GM18868 (cell line): ENCODE measurements at regions not wholly inside any gene's neighbourhood (a gene's known extent, or its start where the extent isn't known, plus 50 kb on each side); places are given as distances from the start of the nearest gene placed in this dataset.
"Not testable (repeated sequence)": the region's sequence is repeated elsewhere in the genome, so short reads cannot be mapped to it uniquely, and the experiment has no call there.

ENCODE experiments used
- ATAC-seq: cut with Tn5 transposase; IDR thresholded peaks from one replicate; pipeline ENCODE4 v1.9.1; 2021; ENCODE audit warnings: mild to moderate bottlenecking, moderate library complexity; ENCODE audit not compliant: unreplicated experiment

- not testable (repeated sequence) for ATAC-seq
Observed at GRCh38 chr6:94557207-94557606, 1020.1 kb upstream of the MANEA start.

DNA sequence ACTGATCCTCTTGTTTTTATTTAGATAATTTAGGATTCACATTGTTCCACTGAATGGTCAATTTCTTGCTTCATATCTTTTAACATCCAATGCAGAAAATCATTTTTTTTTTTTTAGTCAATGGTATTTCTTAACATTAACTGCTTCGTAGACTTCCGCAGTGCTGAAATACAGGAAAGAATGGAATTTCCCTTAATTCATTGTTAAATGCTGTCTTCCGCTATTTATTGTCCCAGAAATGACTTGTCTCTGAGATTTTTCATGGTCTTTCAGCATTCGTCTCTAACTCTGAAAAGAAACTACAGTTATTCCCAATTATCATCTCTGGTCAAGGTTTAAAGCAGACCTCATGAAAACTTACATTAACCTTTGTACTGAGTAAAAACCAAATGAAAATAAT, 1029.1 kb upstream of the MANEA start:
- no peak for ATAC-seq

DNA sequence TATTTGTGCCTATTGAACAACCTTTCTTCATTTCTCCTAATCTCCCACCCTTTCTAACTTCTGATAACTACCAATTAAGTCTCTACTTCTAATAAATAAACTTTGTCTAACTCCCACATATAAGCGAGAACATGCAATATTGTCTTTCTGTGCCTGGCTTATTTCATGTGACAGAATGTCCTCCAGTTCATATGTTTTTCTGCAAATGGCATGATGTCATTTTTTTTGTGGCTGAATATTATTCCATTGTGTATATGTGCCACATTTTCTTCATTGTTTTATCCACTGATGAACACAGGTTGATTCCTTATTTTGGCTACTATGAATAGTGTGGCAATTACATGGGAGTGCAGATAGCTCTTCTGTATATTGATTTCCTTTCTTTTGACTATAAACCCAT, 1041.5 kb upstream of the MANEA start:
- ATAC-seq, result no peak

DNA sequence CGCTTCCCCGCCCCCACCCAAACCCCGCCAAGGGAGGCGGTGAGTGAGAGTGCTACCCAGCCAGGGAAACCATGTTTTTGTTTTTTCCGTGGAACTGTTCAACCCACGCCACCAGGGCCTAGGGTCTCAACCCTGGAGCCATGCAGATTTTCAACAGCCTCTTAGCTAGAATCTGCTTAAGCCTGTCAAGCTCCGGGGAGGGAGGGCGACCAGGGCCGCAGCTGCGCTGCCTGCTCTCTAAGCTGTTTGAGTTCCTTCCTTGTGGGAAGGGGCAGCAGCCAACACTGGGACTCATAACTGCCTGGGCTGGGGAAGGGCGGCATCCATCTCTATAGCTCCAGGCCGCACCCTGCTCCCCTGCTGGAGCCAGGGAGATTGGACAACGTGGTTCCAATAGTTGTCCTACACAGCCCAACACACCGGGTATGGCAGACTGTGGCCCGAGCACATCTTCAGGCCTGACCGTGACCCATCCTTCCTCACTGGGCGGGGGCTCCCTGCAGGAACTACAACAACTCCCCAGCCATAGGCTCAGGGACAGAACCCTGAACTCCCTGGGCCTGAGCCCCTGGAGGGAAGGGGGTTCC, 1065.7 kb upstream of the MANEA start:
- no peak for ATAC-seq

GRCh38 chr6:94510877-94511276, 1066.5 kb upstream of the MANEA start:
- ATAC-seq, result no peak

GRCh38 chr6:94501516-94501915, 1075.8 kb upstream of the MANEA start:
- no peak for ATAC-seq

DNA sequence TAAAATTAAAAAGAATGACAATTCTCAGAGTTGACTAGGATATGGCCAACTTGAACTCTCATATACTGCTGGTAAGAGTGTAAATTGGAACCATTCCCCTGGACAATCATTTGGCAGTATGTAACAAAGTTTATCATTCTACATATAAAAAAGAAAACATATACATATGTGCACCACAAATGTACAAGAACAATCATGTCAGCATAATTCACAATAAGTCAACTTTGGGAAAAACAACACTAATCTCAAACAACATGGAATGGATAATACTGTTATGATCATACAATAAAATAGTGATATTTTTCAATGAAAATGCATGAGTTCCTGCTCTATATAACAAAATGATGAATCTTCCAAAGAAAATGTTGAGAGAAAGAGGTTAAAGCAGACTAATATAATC, 1078.7 kb upstream of the EPHA7 start:
- ATAC-seq, result no peak

DNA sequence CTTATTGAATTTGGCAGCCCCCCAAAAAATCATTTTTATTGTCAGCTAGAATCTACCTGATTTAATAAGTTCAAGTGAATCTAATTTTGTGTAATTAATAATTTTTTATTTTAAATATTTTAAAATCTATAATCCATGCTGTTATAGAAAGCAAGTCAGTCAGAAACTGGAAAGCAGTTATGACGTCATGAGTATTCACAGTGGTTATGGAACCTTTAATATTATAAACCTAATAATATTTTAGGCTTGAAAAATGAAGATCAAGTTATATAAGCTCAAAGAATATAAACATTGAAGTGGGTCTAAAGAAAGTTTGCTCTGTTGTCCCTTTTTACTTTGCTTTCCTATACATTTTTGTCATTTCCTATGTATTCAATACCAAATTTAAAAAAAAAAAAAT, 1075.1 kb upstream of the EPHA7 start:
- ATAC-seq, result no peak

GRCh38 chr6:94487371-94487770, 1068.0 kb upstream of the EPHA7 start:
- ATAC-seq, result no peak

DNA sequence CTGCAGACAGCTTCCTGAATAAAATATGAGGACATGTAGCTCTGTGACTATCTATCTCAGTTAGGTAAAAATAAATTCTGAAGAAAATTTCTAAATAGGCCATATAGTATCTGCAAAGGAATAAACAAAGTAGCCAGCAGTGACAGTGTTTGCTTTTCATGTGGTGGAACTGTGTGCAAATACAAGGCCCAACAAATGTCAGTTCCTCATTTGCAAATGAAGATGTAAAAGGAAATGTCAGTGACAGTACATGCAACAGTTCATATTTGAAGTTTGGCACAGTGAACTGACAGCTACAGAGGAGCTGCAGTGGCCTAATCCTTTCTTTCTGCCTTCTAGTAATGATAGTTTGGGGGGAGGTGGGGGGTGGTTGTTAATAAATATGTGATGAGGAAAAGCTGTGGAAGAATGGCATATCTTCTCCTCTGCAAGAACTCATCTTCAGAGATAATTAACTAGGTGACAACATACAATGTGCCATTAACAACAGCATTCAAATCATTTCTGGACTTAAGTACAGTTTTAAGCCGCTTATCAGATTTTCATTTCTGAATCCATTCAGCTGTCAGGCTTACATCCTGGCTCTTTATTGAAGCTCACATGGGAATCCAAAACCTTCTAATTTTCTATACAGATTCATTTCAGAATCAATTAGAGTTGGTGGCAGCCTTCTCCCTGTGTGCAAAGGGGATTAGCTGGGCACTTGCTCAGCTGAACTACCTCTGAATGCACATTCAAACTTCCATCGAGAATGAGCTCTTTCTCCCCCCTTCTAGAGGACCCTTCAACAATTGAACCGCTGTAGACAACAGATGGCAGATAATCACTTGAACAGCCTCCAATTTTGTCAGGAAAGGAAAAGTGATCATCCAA, 1059.0 kb upstream of the EPHA7 start:
- ATAC-seq, result no peak

DNA sequence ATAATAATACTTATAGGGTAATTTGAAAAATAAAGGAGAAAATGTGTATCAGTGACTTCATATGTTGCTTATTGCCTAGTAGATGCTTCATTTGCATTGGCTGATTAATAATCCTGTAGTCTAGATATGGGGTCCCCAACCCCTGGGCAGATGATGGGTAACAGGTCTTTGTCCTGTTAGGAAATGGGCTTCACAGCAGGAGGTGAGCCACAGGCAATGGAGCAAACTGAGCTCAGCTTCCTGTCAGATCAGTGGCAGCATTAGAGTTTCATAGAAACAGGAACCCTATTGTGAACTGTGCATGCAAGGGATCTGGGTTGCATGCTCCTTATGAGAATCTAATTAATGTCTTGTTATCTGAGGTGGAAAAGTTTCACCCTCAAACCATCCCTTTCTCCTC, 1049.5 kb upstream of the EPHA7 start:
- ATAC-seq, result no peak

- no peak for ATAC-seq
Observed at GRCh38 chr6:94464018-94464510, 1044.7 kb upstream of the EPHA7 start.

DNA sequence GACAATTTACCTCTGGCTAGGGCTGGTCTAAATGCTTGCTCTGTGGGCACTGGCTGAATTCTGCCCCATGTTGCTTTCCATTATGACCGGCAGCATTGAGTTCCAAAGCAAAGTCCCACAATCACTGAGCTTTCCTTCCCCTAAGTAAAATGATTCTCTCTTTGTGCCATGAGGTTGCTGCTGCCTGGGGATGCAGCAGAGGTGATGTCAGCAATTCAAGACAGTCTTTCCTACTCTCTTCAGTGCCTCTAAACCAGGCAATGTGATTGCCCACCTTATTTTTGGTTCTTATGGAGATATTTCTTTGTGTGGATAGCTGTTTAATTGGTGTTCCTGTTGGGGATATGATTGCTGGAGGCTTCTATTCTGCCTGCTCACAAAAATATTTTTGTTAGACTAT, 1043.9 kb upstream of the EPHA7 start:
- ATAC-seq, result no peak

DNA sequence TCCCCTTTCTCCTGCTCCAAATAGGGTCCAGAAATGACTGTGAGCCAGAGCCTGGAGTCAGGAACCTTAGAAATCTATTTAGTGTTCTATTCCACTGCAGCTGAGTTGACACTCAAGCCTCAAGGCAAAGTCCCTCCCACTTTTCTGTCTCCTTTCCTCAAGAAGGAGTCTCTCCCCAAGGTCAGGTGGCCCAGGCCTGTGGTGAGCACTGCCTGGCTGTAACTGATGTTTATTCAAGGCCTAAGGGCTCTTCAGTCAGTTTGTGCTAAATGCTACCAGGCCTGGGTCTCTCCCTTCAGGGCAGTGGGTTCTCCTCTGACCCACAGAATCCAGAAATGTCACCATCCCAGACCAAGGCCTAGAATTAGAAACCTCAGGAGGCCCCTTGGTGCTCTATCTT, 1042.9 kb upstream of the EPHA7 start:
- ATAC-seq, result no peak

DNA sequence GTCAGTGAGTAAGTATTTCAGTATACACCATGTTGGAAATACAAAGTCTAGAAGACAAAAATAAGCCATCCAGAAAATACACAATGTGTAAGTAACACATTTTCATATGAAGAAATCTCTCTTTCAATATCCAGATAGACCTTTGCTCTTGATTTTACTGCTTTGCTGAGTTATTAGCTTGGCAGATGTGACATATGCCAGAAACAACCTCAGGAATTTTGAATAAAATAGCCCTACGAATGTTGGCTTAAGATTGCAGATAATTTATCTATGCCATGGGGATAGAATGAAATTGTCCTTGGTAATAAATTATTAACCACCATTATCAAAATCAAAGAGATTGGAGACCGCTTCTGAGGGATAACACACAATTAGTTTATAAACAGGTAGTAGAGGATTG, 1036.9 kb upstream of the EPHA7 start:
- no peak for ATAC-seq

GRCh38 chr6:94454231-94454630, 1034.9 kb upstream of the EPHA7 start:
- ATAC-seq, result no peak

DNA sequence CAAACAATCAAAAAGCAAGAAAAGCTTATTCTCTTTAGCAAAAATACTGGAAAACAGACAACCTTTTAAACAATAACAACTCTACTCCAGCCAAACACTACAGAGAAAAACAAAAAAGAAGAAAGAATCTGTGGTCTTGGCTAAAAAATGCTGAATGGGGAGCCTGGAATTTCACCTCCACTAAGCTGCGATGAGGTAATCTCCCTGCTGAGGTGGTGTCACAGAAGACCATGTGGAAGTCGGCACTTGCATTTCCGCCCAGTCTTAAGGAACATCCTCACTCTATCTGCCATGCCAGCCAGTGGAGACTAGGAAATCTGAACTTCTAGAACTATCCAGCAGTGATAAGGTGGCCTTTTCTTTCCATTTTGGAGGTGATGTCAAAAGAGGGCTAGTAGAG, 1026.8 kb upstream of the EPHA7 start:
- no peak for ATAC-seq

GRCh38 chr6:94443701-94444100, 1024.3 kb upstream of the EPHA7 start:
- ATAC-seq, result no peak

DNA sequence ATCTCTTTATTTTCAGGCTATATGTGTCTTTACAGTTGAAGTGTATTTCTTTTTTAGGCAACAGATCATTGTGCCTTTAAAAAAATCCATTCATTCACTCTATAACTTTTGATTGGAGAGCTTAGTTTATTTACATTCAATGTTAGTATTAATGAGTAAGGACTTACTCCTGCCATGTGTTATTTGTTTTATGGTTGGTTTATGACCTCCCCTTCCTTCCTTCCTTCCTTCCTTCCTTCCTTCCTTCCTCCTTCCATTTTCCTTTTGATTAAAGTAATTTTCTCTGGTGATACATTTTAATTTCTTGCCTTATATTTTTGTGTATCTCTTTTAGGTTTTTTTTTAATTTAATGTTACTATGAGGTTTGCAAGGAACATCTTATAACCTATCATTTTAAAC, 1005.3 kb upstream of the EPHA7 start:
- ATAC-seq, result no peak

GRCh38 chr6:94417363-94417762, 998.0 kb upstream of the EPHA7 start:
- no peak for ATAC-seq

- no peak for ATAC-seq
Observed at GRCh38 chr6:94414041-94414440, 994.7 kb upstream of the EPHA7 start.

GRCh38 chr6:94401311-94401710, 982.0 kb upstream of the EPHA7 start:
- ATAC-seq, result no peak
